Cardiac muscle cell (in vitro differentiated cells and primary cell): ENCODE measurements at regions not wholly inside any gene's neighbourhood (a gene's known extent, or its start where the extent isn't known, plus 50 kb on each side); places are given as distances from the start of the nearest gene placed in this dataset.

ENCODE experiments used
- DNase-seq, 2 donors: peaks; one replicate each; pipeline versions ENCODE4 v3.0.0 to v3.0.0-alpha.2; 2010 to 2017; ENCODE audit warnings: low read depth in 1 of 2, low spot score in 1 of 2
- H3K27ac ChIP-seq: fragments of 200-600 bp; sonication (generic); 2 replicates; pipeline ENCODE4 v1.5.1; 2016
- H3K27me3 ChIP-seq: fragments of 200-600 bp; sonication (generic); 2 replicates; pipeline ENCODE4 v1.6.0; 2016; ENCODE audit warnings: control low read depth
- H3K36me3 ChIP-seq: fragments of 200-600 bp; sonication (generic); 2 replicates; pipeline ENCODE4 v1.5.1; 2016; ENCODE audit warnings: control low read depth
- H3K4me1 ChIP-seq: fragments of 200-600 bp; sonication (generic); 2 replicates; pipeline ENCODE4 v1.8.1; 2017; ENCODE audit warnings: low read depth, mild to moderate bottlenecking, mixed run types
- H3K4me3 ChIP-seq: fragments of 200-600 bp; sonication (generic); 2 replicates; pipeline ENCODE4 v1.5.1; 2016; ENCODE audit warnings: mild to moderate bottlenecking
- H3K9me3 ChIP-seq: fragments of 200-600 bp; sonication (generic); 2 replicates; pipeline ENCODE4 v1.5.1; 2017; ENCODE audit warnings: low read depth, mild to moderate bottlenecking, control low read depth
- TF ChIP-seq, protein P1 (sequence below): IDR thresholded peaks from 2 replicates; pipeline ENCODE4 v1.5.1; 2012; ENCODE audit warnings: low read depth, mild to moderate bottlenecking, low read length

DNA sequence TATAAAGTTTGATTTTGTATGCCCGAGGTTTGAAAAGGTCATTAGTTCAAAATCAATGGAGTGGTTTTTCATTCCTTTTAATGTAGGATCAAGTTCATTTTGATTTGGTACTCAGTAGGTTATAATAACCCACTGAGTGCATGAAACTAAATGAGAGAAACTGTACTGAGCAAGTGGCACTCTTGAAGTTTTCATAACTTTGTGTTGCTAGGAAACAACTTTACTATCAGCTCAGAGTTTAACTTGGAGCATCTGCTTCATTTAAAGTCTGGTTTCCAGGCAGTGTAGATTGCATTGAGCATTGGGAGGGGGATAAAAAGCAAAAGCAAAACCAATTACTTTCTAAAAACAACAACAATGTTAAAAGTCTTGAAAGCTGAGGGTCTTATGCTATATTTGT is 1361.6 kb upstream of the CHAC2 start:
- Histone ChIP-seq H3K36me3 (no peaks in the 10 kb centered on the region), H3K27ac (no peak overlapping the region), H3K4me3 (no peak overlapping the region), H3K4me1 (peaks cover 7% of the 10 kb centered on the region), H3K27me3 (no peaks in the 10 kb centered on the region), H3K9me3 (no peaks in the 10 kb centered on the region)
- DNase-seq: no peak
- TF ChIP-seq, protein P1, sequence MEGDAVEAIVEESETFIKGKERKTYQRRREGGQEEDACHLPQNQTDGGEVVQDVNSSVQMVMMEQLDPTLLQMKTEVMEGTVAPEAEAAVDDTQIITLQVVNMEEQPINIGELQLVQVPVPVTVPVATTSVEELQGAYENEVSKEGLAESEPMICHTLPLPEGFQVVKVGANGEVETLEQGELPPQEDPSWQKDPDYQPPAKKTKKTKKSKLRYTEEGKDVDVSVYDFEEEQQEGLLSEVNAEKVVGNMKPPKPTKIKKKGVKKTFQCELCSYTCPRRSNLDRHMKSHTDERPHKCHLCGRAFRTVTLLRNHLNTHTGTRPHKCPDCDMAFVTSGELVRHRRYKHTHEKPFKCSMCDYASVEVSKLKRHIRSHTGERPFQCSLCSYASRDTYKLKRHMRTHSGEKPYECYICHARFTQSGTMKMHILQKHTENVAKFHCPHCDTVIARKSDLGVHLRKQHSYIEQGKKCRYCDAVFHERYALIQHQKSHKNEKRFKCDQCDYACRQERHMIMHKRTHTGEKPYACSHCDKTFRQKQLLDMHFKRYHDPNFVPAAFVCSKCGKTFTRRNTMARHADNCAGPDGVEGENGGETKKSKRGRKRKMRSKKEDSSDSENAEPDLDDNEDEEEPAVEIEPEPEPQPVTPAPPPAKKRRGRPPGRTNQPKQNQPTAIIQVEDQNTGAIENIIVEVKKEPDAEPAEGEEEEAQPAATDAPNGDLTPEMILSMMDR: no peak

DNA sequence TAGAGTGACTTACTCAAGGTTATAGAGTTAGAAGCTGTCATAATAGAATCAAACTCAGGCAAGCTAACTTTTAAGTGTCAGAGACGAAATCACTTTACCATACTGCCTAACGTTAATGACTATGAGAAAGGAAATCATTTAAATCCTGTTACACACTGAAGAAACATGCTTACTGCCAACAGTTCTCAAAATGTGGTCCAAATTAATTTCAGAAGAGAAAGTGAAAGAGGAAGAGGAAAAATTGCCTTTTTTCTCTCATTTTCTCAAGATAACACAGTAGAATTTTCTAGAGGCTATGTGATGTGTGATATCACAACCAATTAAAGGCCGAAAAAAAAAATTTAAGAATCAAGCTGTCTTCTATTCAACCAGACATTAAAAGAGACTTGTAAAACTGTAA is 1362.7 kb upstream of the CHAC2 start:
- Histone ChIP-seq H3K27me3 (no peaks in the 10 kb centered on the region), H3K4me3 (no peak overlapping the region), H3K9me3 (no peaks in the 10 kb centered on the region), H3K36me3 (no peaks in the 10 kb centered on the region), H3K27ac (no peak overlapping the region), H3K4me1 (peaks cover 5% of the 10 kb centered on the region)
- DNase-seq: no peak
- TF ChIP-seq, protein P1: no peak

DNA sequence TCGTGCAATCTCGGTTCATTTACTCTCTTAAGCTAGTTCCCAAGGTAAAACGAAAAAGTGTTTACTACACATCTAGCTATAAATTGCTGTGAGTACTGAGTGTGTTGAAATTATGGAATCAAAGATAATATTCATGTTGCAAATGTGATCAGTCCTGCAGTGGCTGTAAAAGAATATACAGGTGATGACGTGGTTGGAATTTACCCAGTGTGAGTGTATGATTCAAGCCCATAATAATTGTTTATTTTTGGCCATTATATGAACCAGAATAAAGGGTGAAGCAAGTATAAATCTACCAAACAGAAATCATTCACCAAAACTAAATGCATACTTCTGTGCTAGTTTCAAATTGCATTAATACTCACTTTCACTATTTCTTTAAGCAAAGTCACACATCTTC is 1363.6 kb upstream of the CHAC2 start:
- no peaks in the 10 kb centered on the region for H3K27me3 ChIP-seq
- DNase-seq: no peak
- no peak overlapping the region for H3K4me3 ChIP-seq
- H3K9me3 ChIP-seq: no peaks in the 10 kb centered on the region
- TF ChIP-seq, protein P1: no peak
- H3K27ac ChIP-seq: no peak overlapping the region
- no peaks in the 10 kb centered on the region for H3K36me3 ChIP-seq
- H3K4me1 ChIP-seq: peaks cover 1% of the 10 kb centered on the region

DNA sequence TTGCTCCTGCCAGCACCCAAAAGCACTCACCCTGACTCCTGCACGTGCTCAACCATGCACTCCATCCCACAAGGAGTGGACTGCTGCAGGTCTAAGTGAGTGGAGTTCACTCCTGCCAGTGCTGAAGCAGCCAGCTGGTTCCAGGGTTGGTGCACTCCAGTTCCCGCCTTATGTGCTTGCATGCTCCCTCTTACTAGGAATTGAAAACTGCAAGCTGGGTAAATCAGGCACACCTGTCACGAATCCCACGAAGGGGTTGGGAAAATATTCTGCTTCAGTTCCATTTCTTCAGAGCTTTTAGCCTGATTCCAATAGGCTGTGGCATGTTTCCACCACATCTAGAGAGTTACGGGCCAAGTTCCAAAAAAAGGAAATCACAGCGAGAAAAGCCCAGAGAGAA is 1365.5 kb upstream of the CHAC2 start:
- TF ChIP-seq, protein P1: no peak
- DNase-seq: no peak
- no peaks in the 10 kb centered on the region for H3K4me1 ChIP-seq
- H3K27me3 ChIP-seq: no peaks in the 10 kb centered on the region
- H3K36me3 ChIP-seq: no peaks in the 10 kb centered on the region
- H3K4me3 ChIP-seq: no peak overlapping the region
- H3K27ac ChIP-seq: no peak overlapping the region
- no peaks in the 10 kb centered on the region for H3K9me3 ChIP-seq

DNA sequence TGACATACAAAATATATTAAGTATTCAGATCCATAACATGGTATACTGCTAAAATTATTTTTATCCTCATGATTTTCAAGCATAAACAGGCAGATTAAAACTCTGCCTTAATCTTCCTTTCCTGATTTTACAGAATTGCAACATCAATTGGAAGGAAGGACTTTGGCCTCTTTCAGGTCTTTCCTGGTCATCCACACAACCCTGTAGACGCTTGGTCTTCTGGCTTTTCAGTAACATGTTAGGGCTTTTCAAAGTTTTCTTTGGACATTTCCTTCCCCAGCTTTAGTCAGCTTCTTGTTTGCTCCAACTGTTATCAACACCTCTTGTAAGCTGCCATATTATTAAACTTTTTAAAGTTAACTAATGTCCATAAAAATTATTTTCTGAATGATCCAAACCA is 1364.9 kb upstream of the NRXN1 start:
- Histone ChIP-seq H3K4me3 (no peak overlapping the region), H3K4me1 (no peaks in the 10 kb centered on the region), H3K27me3 (no peaks in the 10 kb centered on the region), H3K36me3 (no peaks in the 10 kb centered on the region), H3K9me3 (no peaks in the 10 kb centered on the region), H3K27ac (no peak overlapping the region)
- TF ChIP-seq, protein P1: no peak
- DNase-seq: no peak

DNA sequence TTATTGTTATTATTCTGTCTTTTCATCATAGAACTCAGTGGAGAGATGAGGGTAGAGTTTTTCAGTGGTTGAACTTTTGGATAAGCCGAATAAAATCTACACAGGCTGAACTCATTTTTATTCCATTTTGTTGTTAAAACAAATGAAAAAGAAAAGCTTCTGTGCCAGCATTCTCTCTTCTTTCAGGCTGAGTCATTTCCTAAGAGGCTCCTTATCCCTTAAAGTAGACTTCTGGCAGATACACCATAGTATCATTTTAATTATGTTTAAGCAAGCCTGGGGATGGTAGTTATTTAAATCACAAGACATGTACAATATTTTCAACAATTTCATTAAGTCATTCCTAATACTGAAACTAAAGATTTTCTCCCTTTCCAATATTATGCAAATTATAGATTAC is 1364.0 kb upstream of the NRXN1 start:
- TF ChIP-seq, protein P1: no peak
- no peaks in the 10 kb centered on the region for H3K4me1 ChIP-seq
- no peaks in the 10 kb centered on the region for H3K9me3 ChIP-seq
- no peak overlapping the region for H3K4me3 ChIP-seq
- peak in 1 of 2 donors; percentile 40 for DNase-seq
- H3K27ac ChIP-seq: no peak overlapping the region
- H3K36me3 ChIP-seq: no peaks in the 10 kb centered on the region
- H3K27me3 ChIP-seq: no peaks in the 10 kb centered on the region
